IMR-90 (cell line): ENCODE measurements at regions not wholly inside any gene's neighbourhood (a gene's known extent, or its start where the extent isn't known, plus 50 kb on each side); places are given as distances from the start of the nearest gene placed in this dataset.

Experiments used
- ATAC-seq: fragments of 200-7000 bp; cut with Tn5 transposase; 2 replicates; pipeline ENCODE4 v1.9.1; 2020; ENCODE audit warnings: low read depth, mild to moderate bottlenecking, moderate library complexity
- BruUV-seq: library from RNA; stranded (reverse); fragments of 400-500 nt; replicated peaks from 2 replicates; lab custom pipeline; 2021; lab: Mats Ljungman, UMichigan
- CTCF ChIA-PET: fragments of 300-600 bp; formaldehyde crosslinking; extraction: SDS; loops from one replicate; lab custom pipeline; 2021; ENCODE audit warnings: antibody characterized with exemption; lab: Yijun Ruan, JAX
- POLR2A ChIA-PET: fragments of 300-600 bp; sonication (Branson Sonifier 250); formaldehyde crosslinking; loops from one replicate; lab custom pipeline; 2022; ENCODE audit warnings: antibody characterized with exemption; ENCODE audit not compliant: unreplicated experiment; lab: Charles Lee
- DNase-seq: peaks from one replicate; pipeline ENCODE4 v3.0.0; 2013
- H2AFZ ChIP-seq: replicated peaks from 2 replicates; pipeline ENCODE3; 2013; ENCODE audit warnings: low read length, mild to moderate bottlenecking; ENCODE audit not compliant: poor library complexity
- H2AK5ac ChIP-seq: 2 replicates; pipeline ENCODE4 v1.6.1; 2013; ENCODE audit warnings: low read depth, low read length, inconsistent platforms
- H2AK9ac ChIP-seq: replicated peaks from 2 replicates; pipeline ENCODE3; 2013; ENCODE audit warnings: mild to moderate bottlenecking, low read depth, low read length, moderate library complexity; ENCODE audit not compliant: poor library complexity
- H2BK120ac ChIP-seq: 2 replicates; pipeline ENCODE4 v1.6.1; 2013; ENCODE audit warnings: low read depth, low read length, inconsistent platforms
- H2BK15ac ChIP-seq: 3 replicates; pipeline ENCODE4 v1.6.1; 2013; ENCODE audit warnings: low read depth, low read length, inconsistent platforms
- H2BK20ac ChIP-seq: 2 replicates; pipeline ENCODE4 v1.6.1; 2013; ENCODE audit warnings: low read depth, mild to moderate bottlenecking, inconsistent platforms, low read length, moderate library complexity
- H2BK5ac ChIP-seq: 2 replicates; pipeline ENCODE4 v1.6.1; 2013; ENCODE audit warnings: mild to moderate bottlenecking, low read depth, low read length, inconsistent platforms; ENCODE audit not compliant: poor library complexity, severe bottlenecking
- H3K14ac ChIP-seq: replicated peaks from 2 replicates; pipeline ENCODE4 v1.6.1; 2013; ENCODE audit warnings: low read depth, low read length, inconsistent platforms
- H3K18ac ChIP-seq: 2 replicates; pipeline ENCODE4 v1.6.1; 2013; ENCODE audit warnings: low read depth, low read length, control low read depth
- H3K23ac ChIP-seq: 2 replicates; pipeline ENCODE4 v1.6.1; 2013; ENCODE audit warnings: low read depth, low read length, inconsistent platforms
- H3K27ac ChIP-seq: 2 replicates; pipeline ENCODE4 v1.5.1; 2013; ENCODE audit warnings: mild to moderate bottlenecking, control low read depth, low read length; ENCODE audit not compliant: insufficient read depth
- H3K27me3 ChIP-seq: 2 replicates; pipeline ENCODE4 v1.6.1; 2013; ENCODE audit warnings: low read length; ENCODE audit not compliant: control insufficient read depth, insufficient read depth
- H3K36me3 ChIP-seq: 2 replicates; pipeline ENCODE4 v1.6.1; 2013; ENCODE audit warnings: low read length, mixed read lengths; ENCODE audit not compliant: control insufficient read depth, insufficient read depth
- H3K4ac ChIP-seq: 2 replicates; pipeline ENCODE4 v1.6.1; 2013; ENCODE audit warnings: low read depth, low read length, inconsistent platforms
- H3K4me1 ChIP-seq: 2 replicates; pipeline ENCODE4 v1.6.1; 2013; ENCODE audit warnings: low read length, mixed read lengths; ENCODE audit not compliant: control insufficient read depth, insufficient read depth
- H3K4me2 ChIP-seq: 2 replicates; pipeline ENCODE4 v1.6.1; 2013; ENCODE audit warnings: low read depth, mild to moderate bottlenecking, control low read depth, low read length, moderate library complexity
- H3K4me3 ChIP-seq: 2 replicates; pipeline ENCODE4 v1.5.1; 2013; ENCODE audit warnings: low read depth, mild to moderate bottlenecking, control low read depth, low read length, moderate library complexity; ENCODE audit not compliant: insufficient read depth
- H3K56ac ChIP-seq: 2 replicates; pipeline ENCODE4 v1.6.1; 2013; ENCODE audit warnings: low read length, inconsistent platforms; ENCODE audit not compliant: insufficient read depth; ENCODE audit errors: extremely low read depth
- H3K79me1 ChIP-seq, 2 experiments: 2 replicates each; pipeline ENCODE4 v1.6.1; 2013; ENCODE audit warnings: low read length in 2 of 2, inconsistent platforms in 1 of 2, low read depth in 1 of 2
- H3K9ac ChIP-seq: 2 replicates; pipeline ENCODE4 v1.6.1; 2013; ENCODE audit warnings: low read depth, low read length, control low read depth
- H3K9me1 ChIP-seq: 2 replicates; pipeline ENCODE4 v1.6.1; 2013; ENCODE audit warnings: low read length, inconsistent platforms; ENCODE audit not compliant: insufficient read depth
- H3K9me3 ChIP-seq: 2 replicates; pipeline ENCODE4 v1.6.1; 2013; ENCODE audit warnings: low read length; ENCODE audit not compliant: control insufficient read depth, insufficient read depth
- H4K20me1 ChIP-seq: 2 replicates; pipeline ENCODE4 v1.6.1; 2013; ENCODE audit warnings: low read length, inconsistent platforms; ENCODE audit not compliant: insufficient read depth
- H4K5ac ChIP-seq: 2 replicates; pipeline ENCODE4 v1.6.1; 2013; ENCODE audit warnings: mild to moderate bottlenecking, low read depth, low read length, control low read depth
- H4K8ac ChIP-seq, 2 experiments: 2 replicates each; pipeline ENCODE4 v1.6.1; 2013; ENCODE audit warnings: low read depth in 2 of 2, low read length in 2 of 2, control low read depth in 1 of 2, inconsistent platforms in 1 of 2
- H4K91ac ChIP-seq: 2 replicates; pipeline ENCODE4 v1.6.1; 2013; ENCODE audit warnings: low read depth, low read length, inconsistent platforms; ENCODE audit not compliant: insufficient read depth
- FOS ChIP-seq: fragments of 150-350 bp; IDR thresholded peaks from 2 replicates; pipeline ENCODE4 v1.6.1; 2016; ENCODE audit warnings: low read depth, low read length
- RFX5 ChIP-seq: IDR thresholded peaks from 2 replicates; pipeline ENCODE4 v1.8.0; 2012; ENCODE audit warnings: low read depth, mild to moderate bottlenecking, low read length, moderate library complexity
- WGBS, 2 experiments: methylation state at CpG; one replicate each; pipeline versions ENCODE4 v1.1.5 to v1.1.7; 2013; ENCODE audit warnings: missing lambda C conversion rate in 2 of 2; ENCODE audit not compliant: insufficient read length in 1 of 2; ENCODE audit errors: extremely low coverage in 2 of 2; 5-methylcytosine and 5-hydroxymethylcytosine counted together
- dilution Hi-C: fragments of 300-500 bp; cut with HindIII; formaldehyde crosslinking; loops from one replicate; pipeline ENCODE4 v1.14.3; 2018; ENCODE audit warnings: low sequenced_read_pairs; ENCODE audit not compliant: unreplicated experiment
- in situ Hi-C: fragments of 300-500 bp; cut with MboI; formaldehyde crosslinking; loops from 3 replicates; pipeline ENCODE4 v1.14.3; 2019; ENCODE audit warnings: low sequenced_read_pairs, inconsistent platforms, mixed read lengths
- intact Hi-C: fragments of 100-400 bp; cut with micrococcal nuclease; formaldehyde crosslinking; loops from 2 replicates; pipeline ENCODE4 v1.10.0; 2022

GRCh38 chr6:139832493-139833305 lies 458.3 kb upstream of the CITED2 start:
- in situ Hi-C loops (no loop called here), intact Hi-C loops (no loop called here), dilution Hi-C loops (no loop called here)
- Histone ChIP-seq H3K56ac (no peak overlapping the region), H2AK5ac (no peak overlapping the region), H4K20me1 (no peaks in the 10 kb centered on the region), H4K5ac (no peak overlapping the region), H2BK15ac (no peak overlapping the region), H2BK5ac (no peak overlapping the region), H3K9me1 (no peaks in the 10 kb centered on the region), H3K9ac (no peak overlapping the region), H4K91ac (no peak overlapping the region), H3K4ac (no peak overlapping the region), H2BK120ac (no peak overlapping the region), H3K4me1 (no peaks in the 10 kb centered on the region), H3K4me3 (no peak overlapping the region), H3K18ac (no peak overlapping the region), H3K23ac (no peak overlapping the region), H3K27ac (no peak overlapping the region), H2AK9ac (no peak overlapping the region), H4K8ac (no peak overlapping the region), H2AFZ (no peak overlapping the region), H3K9me3 (no peaks in the 10 kb centered on the region), H3K27me3 (no peaks in the 10 kb centered on the region), H2BK20ac (no peak overlapping the region), H3K4me2 (no peak overlapping the region), H3K79me1 (no peaks in the 10 kb centered on the region), H3K36me3 (no peaks in the 10 kb centered on the region), H3K14ac (no peak overlapping the region)
- POLR2A ChIA-PET, result no interaction called here
- no CpG with 5 or more reads among the region's 15 CpGs for WGBS, 2 experiments
- TF ChIP-seq RFX5, result no peak
- no peak for TF ChIP-seq FOS
- CTCF ChIA-PET, result no interaction called here
- BruUV-seq, result no TSS peak
- DNase-seq, result no peak
- ATAC-seq, result no peak
